IPS-15b (cell line): ENCODE measurements at regions not wholly inside any gene's neighbourhood (a gene's known extent, or its start where the extent isn't known, plus 50 kb on each side); places are given as distances from the start of the nearest gene placed in this dataset.
"Not testable (repeated sequence)": the region's sequence is repeated elsewhere in the genome, so short reads cannot be mapped to it uniquely, and the experiment has no call there.

ENCODE experiments used
- H3K27me3 ChIP-seq: one replicate; pipeline ENCODE4 v1.6.1; 2013; ENCODE audit warnings: low read length; ENCODE audit not compliant: control insufficient read depth, insufficient read depth
- H3K36me3 ChIP-seq: one replicate; pipeline ENCODE4 v1.6.1; 2013; ENCODE audit warnings: low read length; ENCODE audit not compliant: control insufficient read depth, insufficient read depth
- H3K4me1 ChIP-seq: one replicate; pipeline ENCODE4 v1.6.1; 2013; ENCODE audit warnings: mild to moderate bottlenecking, low read length; ENCODE audit not compliant: control insufficient read depth, insufficient read depth
- H3K4me3 ChIP-seq: one replicate; pipeline ENCODE4 v1.5.1; 2013; ENCODE audit warnings: low read depth, low read length
- H3K9ac ChIP-seq: one replicate; pipeline ENCODE4 v1.6.1; 2013; ENCODE audit warnings: low read depth, mild to moderate bottlenecking, low read length
- H3K9me3 ChIP-seq: one replicate; pipeline ENCODE4 v1.6.1; 2013; ENCODE audit warnings: mild to moderate bottlenecking, low read length; ENCODE audit not compliant: control insufficient read depth, insufficient read depth

DNA sequence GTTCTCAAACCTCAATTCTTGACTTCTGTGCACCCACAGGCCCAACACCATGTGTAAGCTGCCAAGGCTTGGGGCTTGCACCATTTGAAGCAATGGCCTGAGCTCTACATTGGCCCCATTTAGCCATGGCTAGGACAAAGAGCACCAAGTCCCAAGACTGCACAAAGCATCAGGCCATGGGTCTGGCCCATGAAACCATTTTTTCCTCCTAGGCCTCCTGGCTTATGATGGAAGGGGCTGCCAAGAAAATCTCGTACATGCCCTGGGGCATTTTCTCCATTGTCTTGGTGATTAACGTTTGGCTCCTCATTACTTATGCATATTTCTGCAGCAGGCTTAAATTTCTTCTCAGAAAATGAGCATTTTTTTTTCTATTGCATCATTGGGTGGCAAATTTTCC is 1128.7 kb upstream of the ADGRB3 start:
- no peak overlapping the region for H3K4me3 ChIP-seq
- peaks cover 7% of the 10 kb centered on the region for H3K9me3 ChIP-seq
- no peaks in the 10 kb centered on the region for H3K27me3 ChIP-seq
- no peaks in the 10 kb centered on the region for H3K4me1 ChIP-seq
- H3K36me3 ChIP-seq, result no peaks in the 10 kb centered on the region
- H3K9ac ChIP-seq, result no peak overlapping the region

DNA sequence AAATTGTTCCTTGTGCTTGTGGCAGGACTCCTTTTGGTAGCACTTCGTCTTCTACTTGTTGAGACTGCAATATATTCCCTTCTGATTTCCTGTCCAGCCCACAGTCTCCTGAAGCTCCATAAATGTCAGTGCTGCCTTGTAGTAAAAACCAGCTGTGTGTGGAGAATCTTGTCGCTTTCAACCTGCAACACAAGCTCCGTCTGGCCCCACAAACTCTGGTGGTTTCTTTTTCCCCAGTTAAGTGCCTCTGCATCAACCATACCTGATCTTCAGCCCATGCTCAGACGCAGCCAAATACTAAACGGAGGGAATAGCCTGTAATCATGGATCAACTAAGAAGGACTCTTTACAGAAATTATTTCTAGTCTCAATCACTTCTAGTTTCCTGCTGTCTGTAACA is 1133.3 kb upstream of the ADGRB3 start:
- Histone ChIP-seq H3K27me3 (no peaks in the 10 kb centered on the region), H3K4me3 (no peak overlapping the region), H3K4me1 (no peaks in the 10 kb centered on the region), H3K36me3 (no peaks in the 10 kb centered on the region), H3K9me3 (peaks cover 7% of the 10 kb centered on the region), H3K9ac (no peak overlapping the region)

DNA sequence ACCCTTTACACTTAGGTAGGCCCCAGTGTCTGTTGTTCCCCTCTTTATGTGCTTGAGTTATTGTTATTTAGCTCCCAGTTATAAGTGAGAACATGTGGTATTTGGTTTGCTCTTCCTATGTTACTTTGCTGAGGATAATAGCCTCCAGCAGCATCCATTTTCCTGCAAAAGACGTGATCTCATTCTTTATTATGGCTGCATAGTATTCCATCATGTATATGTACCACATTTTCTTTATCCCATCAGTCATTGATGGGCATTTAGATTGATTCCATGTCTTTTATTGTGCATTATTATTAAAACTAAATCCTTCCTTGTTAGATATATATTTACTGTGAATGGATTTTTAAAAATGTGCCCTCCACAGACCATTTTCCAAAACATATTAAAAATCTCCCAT is 1137.3 kb upstream of the ADGRB3 start:
- Histone ChIP-seq H3K9ac (no peak overlapping the region), H3K4me3 (no peak overlapping the region), H3K9me3 (no peaks in the 10 kb centered on the region), H3K27me3 (no peaks in the 10 kb centered on the region), H3K36me3 (no peaks in the 10 kb centered on the region), H3K4me1 (no peaks in the 10 kb centered on the region)

DNA sequence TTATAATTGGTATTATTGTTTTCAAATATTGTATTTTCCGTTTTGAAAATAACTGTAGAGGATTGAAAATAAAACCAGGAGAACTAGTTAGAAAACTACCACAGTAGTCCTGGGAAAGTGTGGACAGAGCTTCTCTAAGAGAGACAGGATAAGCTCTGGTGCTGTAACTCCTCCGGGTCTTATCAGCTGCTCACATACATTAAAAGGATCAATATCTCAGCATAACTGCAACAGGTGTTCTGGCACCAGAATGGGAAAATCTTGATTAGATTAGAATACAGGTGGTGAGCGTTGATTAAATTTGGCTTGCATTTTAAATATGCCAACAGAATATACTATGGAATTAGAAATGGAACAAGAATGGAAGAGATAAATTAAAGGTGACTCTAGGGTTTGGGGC is 1138.9 kb upstream of the ADGRB3 start:
- Histone ChIP-seq H3K4me3 (no peak overlapping the region), H3K9me3 (no peaks in the 10 kb centered on the region), H3K9ac (no peak overlapping the region), H3K36me3 (no peaks in the 10 kb centered on the region), H3K4me1 (no peaks in the 10 kb centered on the region), H3K27me3 (no peaks in the 10 kb centered on the region)

DNA sequence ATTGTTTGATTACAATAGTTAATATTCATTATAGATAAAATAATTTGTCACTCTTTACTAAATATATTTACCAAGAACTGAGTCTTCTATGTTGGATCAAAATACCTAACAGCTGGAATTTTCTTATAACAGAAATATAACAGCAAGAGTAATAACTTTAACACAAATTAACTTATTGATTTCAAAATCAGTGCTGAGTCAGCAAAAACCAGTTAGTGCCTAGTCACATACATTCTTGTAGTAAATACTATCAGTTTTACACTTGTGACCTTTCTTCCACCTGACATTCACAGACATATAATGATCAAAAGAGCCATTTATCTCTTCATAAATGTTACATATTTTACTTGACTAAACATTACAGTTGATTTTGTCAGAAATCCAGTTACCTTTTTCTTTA is 1141.4 kb upstream of the ADGRB3 start:
- no peaks in the 10 kb centered on the region for H3K4me1 ChIP-seq
- no peak overlapping the region for H3K9ac ChIP-seq
- no peaks in the 10 kb centered on the region for H3K9me3 ChIP-seq
- no peaks in the 10 kb centered on the region for H3K36me3 ChIP-seq
- H3K4me3 ChIP-seq, result no peak overlapping the region
- H3K27me3 ChIP-seq, result no peaks in the 10 kb centered on the region

DNA sequence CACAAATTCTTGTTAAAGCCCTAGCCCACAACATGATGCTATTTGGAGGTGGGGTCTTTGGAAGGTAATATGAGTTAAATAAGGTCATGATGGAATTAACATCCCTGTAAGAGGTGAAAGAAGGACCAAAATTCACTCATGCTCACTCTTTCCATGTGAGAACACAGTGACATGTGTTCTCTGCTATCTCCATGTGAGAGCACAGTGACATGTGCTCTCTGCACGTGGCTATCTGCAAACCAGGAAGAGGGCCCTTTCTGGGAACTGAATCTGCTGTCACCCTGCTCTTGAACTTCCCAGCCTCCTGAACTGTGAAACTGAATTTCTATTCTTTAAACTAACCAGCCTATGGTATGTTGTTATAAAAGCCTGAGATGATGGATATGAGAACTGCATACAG is 1159.4 kb upstream of the ADGRB3 start:
- H3K27me3 ChIP-seq, result no peaks in the 10 kb centered on the region
- no peak overlapping the region for H3K4me3 ChIP-seq
- peaks cover 5% of the 10 kb centered on the region for H3K9me3 ChIP-seq
- H3K4me1 ChIP-seq, result no peaks in the 10 kb centered on the region
- no peak overlapping the region for H3K9ac ChIP-seq
- no peaks in the 10 kb centered on the region for H3K36me3 ChIP-seq

DNA sequence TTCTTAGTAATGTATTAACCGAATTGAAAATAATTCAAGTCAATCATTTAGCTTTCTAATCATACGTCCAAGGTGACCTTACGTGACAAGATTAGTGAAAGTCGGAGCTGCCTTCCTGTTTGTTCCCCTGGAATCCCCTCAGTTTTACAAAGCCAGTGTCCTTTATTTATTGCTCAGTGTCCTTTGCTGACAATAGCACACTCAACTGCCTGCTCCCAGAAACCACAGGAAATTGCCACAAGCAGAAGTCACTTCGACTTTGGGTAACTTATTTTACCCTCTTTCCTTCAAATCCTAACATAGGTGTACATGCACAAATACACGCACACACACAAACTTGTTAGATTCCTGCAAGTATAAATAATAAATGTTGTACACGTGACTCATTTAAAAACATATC is 1167.7 kb upstream of the ADGRB3 start:
- no peaks in the 10 kb centered on the region for H3K4me1 ChIP-seq
- H3K27me3 ChIP-seq, result no peaks in the 10 kb centered on the region
- H3K36me3 ChIP-seq, result no peaks in the 10 kb centered on the region
- H3K9ac ChIP-seq, result no peak overlapping the region
- H3K9me3 ChIP-seq, result no peaks in the 10 kb centered on the region
- H3K4me3 ChIP-seq, result no peak overlapping the region

DNA sequence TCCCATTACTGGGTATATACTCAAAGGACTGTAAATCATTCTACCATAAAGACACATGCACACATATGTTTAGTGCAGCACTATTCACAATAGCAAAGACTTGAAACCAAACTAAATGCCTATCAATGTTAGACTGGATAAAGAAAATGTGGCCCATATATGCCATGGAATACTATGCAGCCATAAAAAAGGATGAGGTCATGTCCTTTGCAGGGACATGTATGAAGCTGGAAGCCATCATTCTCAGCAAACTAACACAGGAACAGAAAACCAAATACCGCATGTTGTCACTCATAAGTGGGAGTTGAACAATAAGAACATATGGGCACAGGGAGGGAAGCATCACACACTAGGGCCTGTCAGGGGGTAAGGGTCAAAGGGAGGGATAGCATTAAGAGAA is 1172.4 kb upstream of the ADGRB3 start:
- not testable (repeated sequence) for H3K9ac ChIP-seq, H3K4me3 ChIP-seq, H3K27me3 ChIP-seq, H3K9me3 ChIP-seq, H3K4me1 ChIP-seq, H3K36me3 ChIP-seq

DNA sequence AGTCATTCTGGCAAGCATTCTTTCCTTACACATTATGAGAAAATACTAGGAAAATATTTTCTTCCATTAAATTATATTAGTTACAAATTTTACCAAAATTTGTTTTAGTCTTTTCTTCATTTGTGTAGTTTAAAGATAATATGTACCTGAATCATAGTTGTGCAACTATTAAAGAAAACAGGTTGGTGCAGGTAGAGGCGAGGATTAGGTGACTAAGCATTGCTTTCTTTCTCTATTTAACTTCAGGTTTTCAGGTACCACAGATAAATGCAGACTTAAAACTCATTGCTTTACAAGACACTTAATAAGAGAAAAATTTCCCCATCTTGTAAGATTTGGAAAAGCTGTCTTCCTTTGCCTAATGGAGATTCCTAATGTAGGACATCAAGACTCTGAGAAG is 1175.5 kb upstream of the ADGRB3 start:
- H3K4me1 ChIP-seq, result no peaks in the 10 kb centered on the region
- no peak overlapping the region for H3K9ac ChIP-seq
- no peaks in the 10 kb centered on the region for H3K36me3 ChIP-seq
- H3K27me3 ChIP-seq, result no peaks in the 10 kb centered on the region
- no peak overlapping the region for H3K4me3 ChIP-seq
- no peaks in the 10 kb centered on the region for H3K9me3 ChIP-seq

DNA sequence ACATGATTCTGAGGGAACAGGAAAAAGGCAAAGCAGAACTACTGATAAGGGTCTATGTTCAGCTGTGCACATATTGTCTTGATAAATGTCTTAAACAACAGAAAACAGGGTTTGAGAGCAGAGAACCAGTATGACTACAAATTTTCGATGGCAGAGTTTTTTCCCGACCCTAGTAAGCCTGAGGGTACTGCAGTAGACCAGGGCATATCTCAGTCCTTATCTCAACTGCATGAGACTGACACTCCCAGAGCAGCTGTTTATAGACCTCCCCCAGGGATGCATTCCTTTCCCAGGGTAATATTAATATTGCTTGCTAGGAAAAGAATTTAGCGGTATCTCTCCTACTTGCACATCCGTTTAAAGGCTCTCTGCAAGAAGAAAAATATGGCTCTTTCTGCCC is 1176.8 kb upstream of the ADGRB3 start:
- Histone ChIP-seq H3K27me3 (no peaks in the 10 kb centered on the region), H3K9ac (no peak overlapping the region), H3K36me3 (no peaks in the 10 kb centered on the region), H3K9me3 (no peaks in the 10 kb centered on the region), H3K4me3 (no peak overlapping the region), H3K4me1 (no peaks in the 10 kb centered on the region)

DNA sequence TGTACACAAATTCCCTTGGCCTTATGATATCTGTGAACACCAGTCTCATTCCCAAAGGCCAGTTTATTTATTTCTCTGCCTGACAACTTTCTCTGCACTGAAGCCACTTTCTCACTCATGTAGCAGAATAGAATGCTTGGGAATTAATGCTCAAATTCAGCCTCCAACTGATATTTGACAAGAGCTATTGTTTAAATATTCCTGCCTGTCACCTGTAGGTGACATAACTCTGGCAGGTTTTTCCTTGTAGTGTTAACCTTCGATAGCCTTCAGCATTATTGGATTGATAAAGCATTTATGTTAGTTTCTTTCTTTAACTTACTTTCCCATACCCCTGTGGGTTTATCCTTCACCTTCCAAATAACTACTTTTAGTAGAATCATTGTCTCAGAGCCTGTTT is 1183.2 kb upstream of the ADGRB3 start:
- no peaks in the 10 kb centered on the region for H3K4me1 ChIP-seq
- H3K9me3 ChIP-seq, result peaks cover 5% of the 10 kb centered on the region
- H3K27me3 ChIP-seq, result no peaks in the 10 kb centered on the region
- H3K9ac ChIP-seq, result no peak overlapping the region
- H3K36me3 ChIP-seq, result no peaks in the 10 kb centered on the region
- H3K4me3 ChIP-seq, result no peak overlapping the region

DNA sequence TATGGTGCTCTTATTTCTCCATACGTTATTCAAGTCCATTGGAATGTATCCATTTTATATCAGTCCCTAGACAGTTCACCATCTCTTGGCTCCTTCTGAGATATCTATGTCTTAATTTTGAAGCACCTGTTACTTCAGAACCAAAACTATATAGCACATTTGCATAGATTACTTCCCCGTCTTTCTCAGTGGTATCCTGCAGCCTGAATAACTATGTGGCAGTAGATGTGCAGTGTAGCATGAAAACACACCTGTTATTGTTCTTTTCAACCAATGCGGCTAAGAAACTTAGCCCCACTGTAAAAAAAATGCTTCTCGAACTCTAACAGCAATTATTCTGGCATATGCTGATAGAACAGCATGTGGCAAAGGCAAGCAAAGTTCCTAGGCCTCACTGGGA is 1184.4 kb upstream of the ADGRB3 start:
- Histone ChIP-seq H3K9me3 (peaks cover 5% of the 10 kb centered on the region), H3K4me1 (no peaks in the 10 kb centered on the region), H3K36me3 (no peaks in the 10 kb centered on the region), H3K4me3 (no peak overlapping the region), H3K27me3 (no peaks in the 10 kb centered on the region), H3K9ac (no peak overlapping the region)

DNA sequence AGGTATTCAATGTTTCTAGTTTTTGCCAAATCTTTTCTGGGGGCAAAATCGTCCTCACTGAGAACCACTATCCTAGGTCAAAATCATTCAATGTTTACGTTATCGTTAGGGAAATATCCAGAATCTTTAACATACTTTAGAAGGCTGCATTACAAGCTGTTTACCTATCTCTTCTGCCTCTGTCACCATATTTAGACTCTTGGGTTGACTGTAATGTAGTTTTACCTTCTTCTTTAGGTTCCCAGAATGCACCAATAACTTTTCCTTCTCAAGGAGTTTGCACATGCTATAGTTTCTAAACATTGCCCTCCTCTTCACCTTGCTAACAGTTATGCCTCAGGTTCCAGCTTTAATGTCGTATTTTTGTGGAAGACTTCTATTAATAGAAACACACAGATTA is 1185.5 kb upstream of the ADGRB3 start:
- peaks cover 5% of the 10 kb centered on the region for H3K9me3 ChIP-seq
- no peak overlapping the region for H3K4me3 ChIP-seq
- no peaks in the 10 kb centered on the region for H3K27me3 ChIP-seq
- H3K4me1 ChIP-seq, result no peaks in the 10 kb centered on the region
- no peak overlapping the region for H3K9ac ChIP-seq
- no peaks in the 10 kb centered on the region for H3K36me3 ChIP-seq
